ENCODE measurements at regions not wholly inside any gene's neighbourhood (a gene's known extent, or its start where the extent isn't known, plus 50 kb on each side); places are given as distances from the start of the nearest gene placed in this dataset.
"Not testable (repeated sequence)": the region's sequence is repeated elsewhere in the genome, so short reads cannot be mapped to it uniquely, and the experiment has no call there.

GRCh38 chr5:99022250-99022649 lies 93.4 kb upstream of the CHD1 start:
- no peaks in the 10 kb centered on the region for H3K9me3 Mint-ChIP-seq
- H3K27me3 Mint-ChIP-seq, result no peaks in the 10 kb centered on the region
- H3K36me3 Mint-ChIP-seq (ENCODE audit: low read depth), result no peaks in the 10 kb centered on the region
- ChIA-PET POLR2A (no interaction called here), CTCF (no interaction called here)
- no peak for DNase-seq
- H3K27ac Mint-ChIP-seq, result no peak overlapping the region
- intact Hi-C loops (cut with micrococcal nuclease), result no loop called here
- ATAC-seq, result no peak
- no peak overlapping the region for H3K4me3 Mint-ChIP-seq
- H3K4me1 Mint-ChIP-seq (ENCODE audit: low read depth), result peaks cover 9% of the 10 kb centered on the region
- TF ChIP-seq CTCF (IDR thresholded peaks at IDR 0.05), result no peak

- CTCF ChIA-PET, result no interaction called here
Observed at GRCh38 chr5:99020698-99021048, 91.9 kb upstream of the CHD1 start.

GRCh38 chr5:99019812-99020697 lies 91.2 kb upstream of the CHD1 start:
- Mint-ChIP-seq H3K9me3 (no peaks in the 10 kb centered on the region), H3K4me3 (no peak overlapping the region), H3K4me1 (ENCODE audit: low read depth) (no peaks in the 10 kb centered on the region), H3K27ac (no peak overlapping the region), H3K27me3 (no peaks in the 10 kb centered on the region), H3K36me3 (ENCODE audit: low read depth) (no peaks in the 10 kb centered on the region)
- ChIA-PET POLR2A (interaction anchor here (1.0 kb wide), 1 partner anchor 91 kb away, joined by 5 read pairs; the partner anchor contains the start of gene CHD1), CTCF (interaction anchor here (1.7 kb wide), 1 partner anchor 12 kb away, joined by 4 read pairs; no protein-coding TSS in a partner anchor)
- no peak for ATAC-seq
- no peak for TF ChIP-seq CTCF (IDR thresholded peaks at IDR 0.05)
- DNase-seq, result no peak
- intact Hi-C loops (cut with micrococcal nuclease), result no loop called here

More at GRCh38 chr5:99020698-99021048, 91.9 kb upstream of the CHD1 start:
- ATAC-seq (no peak), DNase-seq (no peak)
- POLR2A ChIA-PET, result interaction anchor here (1.0 kb wide), 1 partner anchor 91 kb away, joined by 5 read pairs; the partner anchor contains the start of gene CHD1
- no peak overlapping the region for H3K4me3 Mint-ChIP-seq
- TF ChIP-seq CTCF (IDR thresholded peaks at IDR 0.05), result no peak
- no peaks in the 10 kb centered on the region for H3K9me3 Mint-ChIP-seq
- H3K27me3 Mint-ChIP-seq, result no peaks in the 10 kb centered on the region
- H3K36me3 Mint-ChIP-seq (ENCODE audit: low read depth), result no peaks in the 10 kb centered on the region
- H3K4me1 Mint-ChIP-seq (ENCODE audit: low read depth), result no peaks in the 10 kb centered on the region
- no peak overlapping the region for H3K27ac Mint-ChIP-seq
- intact Hi-C loops (cut with micrococcal nuclease), result no loop called here

GRCh38 chr5:99019254-99019653 lies 90.4 kb upstream of the CHD1 start:
- ATAC-seq (no peak), DNase-seq (no peak)
- Mint-ChIP-seq H3K4me3 (no peak overlapping the region), H3K27ac (no peak overlapping the region), H3K27me3 (no peaks in the 10 kb centered on the region), H3K4me1 (ENCODE audit: low read depth) (no peaks in the 10 kb centered on the region), H3K36me3 (ENCODE audit: low read depth) (no peaks in the 10 kb centered on the region), H3K9me3 (no peaks in the 10 kb centered on the region)
- intact Hi-C loops (cut with micrococcal nuclease), result no loop called here
- ChIA-PET POLR2A (no interaction called here), CTCF (interaction anchor here (0.7 to 1.7 kb wide), 2 partner anchors 11 to 250 kb away, joined by 3 to 4 read pairs; no protein-coding TSS in a partner anchor)
- TF ChIP-seq CTCF (IDR thresholded peaks at IDR 0.05), result no peak

GRCh38 chr5:99010294-99010693 lies 81.5 kb upstream of the CHD1 start:
- TF ChIP-seq CTCF (IDR thresholded peaks at IDR 0.05), result no peak
- intact Hi-C loops (cut with micrococcal nuclease), result no loop called here
- DNase-seq (no peak), ATAC-seq (no peak)
- Mint-ChIP-seq H3K4me3 (no peak overlapping the region), H3K27me3 (no peaks in the 10 kb centered on the region), H3K9me3 (no peaks in the 10 kb centered on the region), H3K27ac (no peak overlapping the region), H3K36me3 (ENCODE audit: low read depth) (no peaks in the 10 kb centered on the region), H3K4me1 (ENCODE audit: low read depth) (peaks cover 5% of the 10 kb centered on the region)
- CTCF ChIA-PET, result no interaction called here
- POLR2A ChIA-PET, result no interaction called here

GRCh38 chr5:99008009-99008408 lies 79.2 kb upstream of the CHD1 start:
- H3K27me3 Mint-ChIP-seq; H3K36me3 Mint-ChIP-seq (ENCODE audit: low read depth); intact Hi-C loops (cut with micrococcal nuclease); H3K27ac Mint-ChIP-seq; POLR2A ChIA-PET; DNase-seq; H3K4me3 Mint-ChIP-seq; ATAC-seq; H3K9me3 Mint-ChIP-seq: not testable (repeated sequence)
- CTCF ChIA-PET, result interaction anchor here (1.4 kb wide), 1 partner anchor 11 kb away, joined by 4 read pairs; no protein-coding TSS in a partner anchor
- H3K4me1 Mint-ChIP-seq (ENCODE audit: low read depth), result peaks cover 17% of the 10 kb centered on the region

Data from activated CD8-positive, alpha-beta T cell treated with anti-CD3 and anti-CD28 coated beads for 36 hours (primary cell).